CD4-positive, alpha-beta T cell treated with Interleukin-2 at 100 ng/mL for 4 hours (primary cell): ENCODE measurements at regions not wholly inside any gene's neighbourhood (a gene's known extent, or its start where the extent isn't known, plus 50 kb on each side); places are given as distances from the start of the nearest gene placed in this dataset.

Source experiments
- DNase-seq: peaks from one replicate; pipeline ENCODE4 v3.0.0-alpha.2; 2020; ENCODE audit warnings: low spot score

DNA sequence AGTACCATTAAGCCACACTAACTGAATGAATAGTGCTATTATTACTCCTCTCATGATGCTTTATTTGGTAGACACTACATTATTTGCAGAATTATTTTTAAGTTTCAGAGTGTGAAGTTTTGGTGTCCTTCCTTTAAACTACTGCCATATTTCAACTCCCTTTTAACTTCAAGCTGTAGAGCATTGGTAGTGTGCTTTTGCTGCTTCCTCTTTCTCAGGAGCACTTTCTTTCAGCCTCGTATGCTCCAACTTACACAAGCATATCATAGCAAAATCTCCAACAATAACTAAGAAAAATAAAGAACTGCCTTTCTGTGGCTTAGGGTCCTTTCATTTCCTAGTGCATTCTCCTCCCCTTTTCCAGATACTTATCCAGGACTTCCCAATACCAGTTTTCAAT is 476.4 kb upstream of the AGTR1 start:
- no peak for DNase-seq

- no peak for DNase-seq
Measured at GRCh38 chr3:148223266-148223665, 474.4 kb upstream of the AGTR1 start.

DNA sequence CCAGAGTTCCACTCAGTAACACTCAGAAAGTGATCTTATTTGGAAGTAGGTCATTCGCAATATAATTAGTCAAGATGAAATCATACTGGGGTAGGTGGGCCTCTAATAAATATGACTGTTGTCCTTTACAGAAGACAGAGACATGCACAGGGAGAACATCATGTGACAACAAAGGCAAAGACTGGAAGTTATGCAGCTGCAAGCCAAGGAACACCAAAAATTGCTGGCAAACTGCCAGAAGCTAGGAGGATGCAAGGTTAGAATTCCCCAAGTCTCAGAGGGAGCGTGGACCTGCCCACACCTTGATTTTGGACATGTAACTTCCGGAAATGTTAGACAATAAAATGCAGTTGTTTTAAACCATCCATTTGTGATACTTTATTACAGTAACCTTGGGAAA is 471.5 kb upstream of the AGTR1 start:
- no peak for DNase-seq

- DNase-seq: no peak
Measured at GRCh38 chr3:148227534-148227933, 470.2 kb upstream of the AGTR1 start.

DNA sequence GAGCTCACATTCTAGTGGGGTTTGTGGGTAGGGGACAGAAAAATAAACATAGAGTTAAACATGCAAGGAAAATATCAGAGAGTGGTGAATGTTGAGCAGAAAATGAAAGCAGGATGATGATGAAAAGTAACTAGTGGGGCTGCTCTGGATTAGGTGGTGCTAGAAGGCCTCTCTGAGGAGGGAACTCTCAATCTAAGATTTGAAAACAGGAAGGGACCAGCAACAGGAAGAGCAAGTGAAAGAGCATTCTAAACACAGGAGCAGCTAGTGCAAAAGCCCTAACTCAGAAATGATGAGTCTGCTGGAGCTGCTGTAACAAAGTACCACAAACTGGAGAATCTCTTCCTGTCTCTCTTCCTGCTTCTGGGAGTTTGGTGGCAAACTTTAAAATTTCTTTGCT is 468.6 kb upstream of the AGTR1 start:
- DNase-seq: no peak

DNA sequence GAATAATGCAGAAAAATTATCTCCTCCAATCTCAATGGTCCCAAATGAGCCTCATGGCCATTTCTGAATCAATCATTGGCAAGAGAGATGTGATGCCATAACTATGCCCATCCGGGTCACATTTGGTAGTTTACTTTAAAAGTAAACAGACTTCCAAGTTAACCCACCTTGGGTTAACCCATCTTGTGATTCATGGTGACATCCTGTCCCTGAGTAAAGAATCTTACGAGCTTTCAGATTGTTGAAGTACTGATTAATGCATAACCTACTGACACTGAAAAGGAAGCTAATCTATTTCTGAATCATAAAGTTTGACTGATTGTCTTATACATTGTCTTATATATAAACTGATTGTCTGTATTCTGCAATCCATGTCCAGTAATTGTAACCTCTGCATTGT is 467.2 kb upstream of the AGTR1 start:
- DNase-seq: no peak

DNA sequence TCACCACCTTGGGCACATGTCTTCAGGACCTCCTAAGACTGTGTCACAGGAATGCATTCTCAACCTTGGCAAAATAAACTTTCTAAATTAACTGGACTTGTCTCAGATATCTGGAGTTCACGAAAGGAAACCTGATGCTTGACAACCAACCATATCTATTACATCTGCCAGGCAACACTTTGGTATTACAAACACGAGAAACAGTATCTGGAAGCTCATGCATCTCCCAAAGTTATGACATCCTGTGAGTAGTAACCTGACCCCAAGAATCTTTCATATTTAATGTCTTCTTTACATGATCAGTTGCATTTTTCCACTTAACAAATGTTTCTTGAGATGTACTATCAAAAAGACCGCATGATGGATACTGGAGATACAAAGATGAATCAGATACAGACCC is 465.3 kb upstream of the AGTR1 start:
- DNase-seq: no peak

DNA sequence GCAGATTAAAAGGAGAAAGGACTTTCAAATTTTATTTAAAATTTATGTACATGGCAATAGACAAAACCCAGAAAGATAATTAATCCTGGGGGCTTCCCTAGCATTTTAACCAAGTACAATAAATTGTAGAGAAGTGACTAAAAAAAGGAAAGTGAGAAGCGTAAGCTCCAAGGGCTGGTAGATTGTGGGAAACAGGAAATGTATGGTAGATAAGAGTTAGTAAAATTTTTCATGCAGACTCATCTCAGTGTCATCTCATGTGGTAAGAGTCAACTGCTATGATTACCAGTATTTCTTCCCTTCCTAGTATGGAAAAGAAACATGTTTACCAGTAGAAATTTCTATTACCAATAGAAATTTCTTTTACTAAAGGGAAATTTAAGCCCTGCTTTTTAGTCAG is 464.3 kb upstream of the AGTR1 start:
- no peak for DNase-seq

DNA sequence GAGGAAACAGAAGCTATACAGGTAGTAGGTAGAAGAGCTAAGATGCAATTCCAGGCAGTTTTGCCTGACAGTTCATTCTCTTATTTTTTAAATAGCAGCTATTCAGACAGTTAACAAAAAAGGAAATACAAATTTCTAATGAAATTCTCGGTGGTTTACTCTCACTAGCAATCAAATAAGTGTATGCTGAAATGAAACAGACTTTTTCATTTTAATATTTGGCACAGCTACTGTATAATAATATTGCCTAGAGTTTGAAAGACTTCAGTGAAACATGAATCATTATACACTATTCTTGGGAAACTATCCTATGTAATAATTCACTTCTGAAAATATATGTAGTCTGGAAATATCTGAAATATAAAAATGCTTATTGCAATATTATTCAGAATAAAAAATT is 463.2 kb upstream of the AGTR1 start:
- no peak for DNase-seq

- DNase-seq: no peak
Measured at GRCh38 chr3:148235566-148235965, 462.1 kb upstream of the AGTR1 start.

GRCh38 chr3:148238421-148238821 is 459.3 kb upstream of the AGTR1 start:
- DNase-seq: no peak

- DNase-seq: no peak
Measured at GRCh38 chr3:148240351-148240750, 457.4 kb upstream of the AGTR1 start.

DNA sequence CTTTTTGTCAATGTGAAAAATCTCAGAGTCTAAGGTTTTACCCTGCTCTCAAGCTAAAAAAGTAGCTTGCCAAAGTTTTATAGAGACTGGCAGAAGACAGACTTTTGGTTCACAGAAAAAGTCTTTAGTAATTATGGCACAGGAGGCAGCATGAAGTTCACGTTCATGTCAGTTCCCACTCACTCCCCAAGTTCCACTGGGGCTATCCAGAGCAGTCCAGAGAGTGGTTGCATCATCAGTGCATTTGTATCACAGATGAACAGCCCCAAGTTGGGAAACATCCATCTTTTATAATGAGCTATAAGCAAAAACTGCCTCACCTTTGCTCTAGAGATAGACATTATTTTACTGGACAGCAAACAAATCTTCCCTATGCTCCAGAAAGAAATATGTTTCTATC is 454.1 kb upstream of the AGTR1 start:
- no peak for DNase-seq

DNA sequence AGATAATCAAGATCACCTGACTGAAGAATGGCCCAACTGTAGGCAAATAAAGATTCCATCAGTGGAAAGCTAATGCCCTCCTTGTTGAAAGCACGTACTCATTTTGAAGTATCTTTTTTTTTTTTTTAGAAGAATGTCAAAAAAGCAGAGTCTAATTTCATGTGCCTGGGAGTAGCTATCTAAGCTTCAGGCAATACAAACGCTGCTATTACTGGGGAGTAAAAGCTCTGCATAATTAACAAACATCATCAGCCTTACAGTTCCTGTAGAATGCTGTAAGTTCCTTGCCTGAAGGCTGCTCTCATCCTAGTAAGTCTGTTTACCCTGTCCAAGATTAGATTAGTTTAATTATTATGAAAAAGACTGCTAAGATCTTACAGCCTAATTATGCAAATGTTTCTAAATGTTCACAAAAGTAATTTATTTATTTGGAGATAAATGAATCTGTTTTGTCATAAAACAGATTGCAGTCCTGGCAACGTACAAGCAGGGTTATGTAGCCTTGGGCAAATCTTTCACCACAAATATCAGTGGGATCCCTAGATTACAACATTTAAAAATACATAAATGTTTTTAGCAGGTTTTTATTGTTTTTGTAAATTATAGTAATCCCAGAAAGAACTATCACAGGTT is 451.3 kb upstream of the AGTR1 start:
- no peak for DNase-seq

GRCh38 chr3:148253713-148254112 is 444.0 kb upstream of the AGTR1 start:
- no peak for DNase-seq

DNA sequence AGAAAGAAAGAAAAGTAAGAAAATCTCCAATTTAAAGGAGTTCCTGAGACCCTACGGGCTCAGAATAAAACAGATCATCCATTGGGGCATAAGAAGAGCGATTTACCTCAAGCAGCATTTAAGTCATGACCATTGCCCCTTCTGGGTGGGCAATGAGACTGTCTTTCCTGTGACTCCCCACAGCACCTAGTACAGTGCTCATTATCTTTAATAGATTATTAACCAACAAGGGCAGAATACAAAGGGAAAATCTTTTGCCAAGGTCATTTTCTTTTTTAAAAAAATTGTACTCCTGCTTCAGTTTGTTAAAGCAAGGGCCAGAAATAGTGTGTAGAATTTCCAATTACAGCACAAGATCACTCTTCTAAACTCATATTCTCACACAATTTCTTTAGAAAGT is 443.3 kb upstream of the AGTR1 start:
- no peak for DNase-seq

DNA sequence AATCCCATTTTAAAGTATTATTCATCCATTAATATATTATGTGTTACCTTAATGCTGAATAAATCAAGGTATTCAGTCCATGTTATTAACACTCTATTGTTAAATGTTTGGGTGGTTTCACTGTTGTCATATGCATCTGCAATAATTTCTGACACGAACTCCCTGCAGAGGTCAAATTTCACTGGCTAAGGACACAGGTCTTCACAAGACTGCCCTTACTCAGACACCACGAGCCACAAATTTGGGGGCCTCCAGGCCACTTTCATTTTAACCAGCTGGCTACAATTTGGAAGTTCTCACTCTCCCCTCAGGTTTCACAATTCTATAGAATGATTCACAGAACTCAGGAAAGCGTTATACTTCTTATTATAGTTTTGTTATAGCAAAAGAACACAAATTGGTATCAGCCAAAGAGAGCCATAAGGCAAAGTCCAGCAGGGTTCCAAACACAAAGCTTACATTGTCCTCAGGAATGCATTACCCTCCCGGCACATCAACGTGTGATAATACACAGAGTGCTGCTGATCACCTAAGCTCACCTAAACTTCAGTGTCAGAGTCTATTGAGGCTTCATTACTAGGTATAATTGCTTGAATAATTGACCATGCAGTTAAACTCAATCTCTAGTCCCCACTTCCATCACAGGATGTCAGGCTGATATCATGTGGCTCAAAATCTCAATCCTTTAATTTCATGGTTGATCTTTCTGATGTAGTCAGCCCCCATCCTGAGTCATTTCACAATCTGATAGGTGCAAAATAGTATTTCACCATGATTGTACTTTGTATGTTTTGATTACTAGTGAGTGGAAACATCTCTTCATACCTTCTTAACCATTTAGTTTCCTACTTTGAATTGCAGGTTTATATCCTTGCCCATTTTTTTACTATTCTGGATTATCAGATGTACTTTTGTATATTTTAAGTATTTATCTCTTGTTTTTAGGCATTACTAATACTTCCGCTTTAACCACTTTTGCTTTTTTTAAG is 441.4 kb upstream of the AGTR1 start:
- DNase-seq: no peak

- DNase-seq: no peak
Measured at GRCh38 chr3:148262980-148263379, 434.7 kb upstream of the AGTR1 start.

- DNase-seq: no peak
Measured at GRCh38 chr3:148265841-148266240, 431.9 kb upstream of the AGTR1 start.

GRCh38 chr3:148266341-148266740 is 431.4 kb upstream of the AGTR1 start:
- no peak for DNase-seq

GRCh38 chr3:148269816-148270215 is 427.9 kb upstream of the AGTR1 start:
- DNase-seq: no peak

- DNase-seq: no peak
Measured at GRCh38 chr3:148280623-148281242, 417.0 kb upstream of the AGTR1 start.

GRCh38 chr3:148289159-148289558 is 408.5 kb upstream of the AGTR1 start:
- no peak for DNase-seq
